DOHH2 (cell line): ENCODE measurements at regions not wholly inside any gene's neighbourhood (a gene's known extent, or its start where the extent isn't known, plus 50 kb on each side); places are given as distances from the start of the nearest gene placed in this dataset.

Experiments
- CTCF ChIP-seq: fragments of 200-600 bp; sonication (generic); IDR thresholded peaks from one replicate; pipeline ENCODE4 v1.5.1; 2014; ENCODE audit warnings: antibody characterized with exemption, mild to moderate bottlenecking, low read depth, low read length; ENCODE audit not compliant: poor library complexity, severe bottlenecking
- EZH2phosphoT487 ChIP-seq: fragments of 200-600 bp; sonication (generic); IDR thresholded peaks from 2 replicates; pipeline ENCODE4 v1.6.1; 2017; ENCODE audit warnings: borderline replicate concordance, mild to moderate bottlenecking, antibody characterized with exemption, low read length, moderate library complexity, mixed read lengths

- TF ChIP-seq CTCF = no peak
- TF ChIP-seq EZH2phosphoT487 = no peak
Measured at GRCh38 chr13:87107651-87108050, 563.5 kb upstream of the SLITRK5 start.
